Thymus (tissue), 11 donors: ENCODE measurements at regions not wholly inside any gene's neighbourhood (a gene's known extent, or its start where the extent isn't known, plus 50 kb on each side); places are given as distances from the start of the nearest gene placed in this dataset.

Source experiments
- DNase-seq, 9 donors: peaks; one replicate each; pipeline ENCODE4 v3.0.0-alpha.2; 2013; ENCODE audit warnings: low spot score in 9 of 9, low read depth in 6 of 9, missing footprints in 1 of 9
- H3K27ac ChIP-seq, 2 donors: one replicate each; pipeline ENCODE4 v1.5.1; 2013; ENCODE audit warnings: control low read depth in 1 of 2, low read depth in 1 of 2, low read length in 1 of 2, mild to moderate bottlenecking in 1 of 2, moderate library complexity in 1 of 2
- H3K27me3 ChIP-seq, 2 donors: one replicate each; pipeline ENCODE4 v1.5.1; 2013; ENCODE audit warnings: low read length in 1 of 2; ENCODE audit not compliant: control insufficient read depth in 2 of 2, insufficient read depth in 1 of 2
- H3K36me3 ChIP-seq, 2 donors: one replicate each; pipeline ENCODE4 v1.5.1; 2013; ENCODE audit warnings: low read length in 1 of 2, mild to moderate bottlenecking in 1 of 2, moderate library complexity in 1 of 2; ENCODE audit not compliant: control insufficient read depth in 2 of 2, insufficient read depth in 2 of 2
- H3K4me1 ChIP-seq, 2 donors: one replicate each; pipeline ENCODE4 v1.5.1; 2013; ENCODE audit warnings: low read length in 2 of 2; ENCODE audit not compliant: control insufficient read depth in 2 of 2, insufficient read depth in 2 of 2
- H3K4me3 ChIP-seq, 2 donors: one replicate each; pipeline ENCODE4 v1.5.1; 2013; ENCODE audit warnings: low read length in 2 of 2, control low read depth in 1 of 2, mild to moderate bottlenecking in 1 of 2
- H3K9me3 ChIP-seq, 2 donors: one replicate each; pipeline ENCODE4 v1.5.1; 2013; ENCODE audit warnings: low read length in 1 of 2, mild to moderate bottlenecking in 1 of 2; ENCODE audit not compliant: control insufficient read depth in 2 of 2, insufficient read depth in 1 of 2
- WGBS: extraction: QIAGEN DNeasy Blood & Tissue Kit; methylation state at CpG from one replicate; pipeline ENCODE4 v1.1.7; 2013; 5-methylcytosine and 5-hydroxymethylcytosine counted together
- donor health status: healthy.

DNA sequence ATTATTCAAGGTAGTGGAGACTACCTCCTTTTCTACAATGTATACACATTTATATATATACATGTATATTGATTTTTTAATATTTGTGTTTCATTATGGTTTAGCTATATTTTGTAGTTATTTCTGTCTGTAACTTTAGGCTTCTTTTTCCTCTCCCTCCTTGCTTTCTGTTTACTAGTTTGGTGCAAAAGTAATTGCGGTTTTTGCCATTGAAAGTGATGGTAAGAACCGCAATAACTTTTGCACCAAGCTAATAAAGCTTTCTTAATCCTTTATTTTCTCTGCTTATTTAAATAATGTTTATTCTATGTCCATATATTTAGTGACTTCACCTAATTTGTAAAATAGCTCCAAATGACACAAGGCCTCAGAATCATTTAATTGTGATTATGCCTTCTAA lies 195.3 kb upstream of the PLSCR5 start:
- DNase-seq, result no peak
- 92% methylated on average over 2 of the region's 2 CpGs for WGBS
- H3K27ac ChIP-seq, result no peak overlapping the region
- H3K4me1 ChIP-seq, result no peaks in the 10 kb centered on the region
- no peak overlapping the region for H3K4me3 ChIP-seq
- no peaks in the 10 kb centered on the region for H3K36me3 ChIP-seq
- no peaks in the 10 kb centered on the region for H3K9me3 ChIP-seq
- H3K27me3 ChIP-seq, result no peaks in the 10 kb centered on the region

DNA sequence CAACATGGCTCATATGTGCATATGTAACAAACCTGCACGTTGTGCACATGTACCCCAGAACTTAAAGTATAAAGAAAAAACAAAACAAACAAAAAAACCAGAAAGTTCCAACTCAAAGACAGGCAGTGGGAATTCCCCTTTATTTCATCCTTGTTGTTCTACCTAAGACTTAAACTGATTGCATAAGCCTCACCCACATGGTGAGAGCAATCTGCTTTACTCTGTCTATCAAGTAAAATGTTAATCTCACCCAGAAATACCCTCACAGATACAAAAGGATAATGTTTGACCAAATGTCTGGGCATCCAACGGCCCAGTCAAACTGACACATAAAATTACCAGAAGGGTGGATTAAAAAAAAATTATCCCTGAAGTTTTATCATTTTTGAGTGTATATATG lies 190.9 kb upstream of the PLSCR5 start:
- WGBS, result 77% methylated on average over 2 of the region's 2 CpGs
- H3K9me3 ChIP-seq, result no peaks in the 10 kb centered on the region
- H3K36me3 ChIP-seq, result no peaks in the 10 kb centered on the region
- H3K4me1 ChIP-seq, result no peaks in the 10 kb centered on the region
- DNase-seq, result no peak
- no peak overlapping the region for H3K27ac ChIP-seq
- H3K27me3 ChIP-seq, result no peaks in the 10 kb centered on the region
- no peak overlapping the region for H3K4me3 ChIP-seq

GRCh38 chr3:146783446-146783845 lies 178.3 kb upstream of the PLSCR5 start:
- no peak for DNase-seq
- no peaks in the 10 kb centered on the region for H3K9me3 ChIP-seq
- no peaks in the 10 kb centered on the region for H3K4me1 ChIP-seq
- WGBS, result 83% methylated on average over 2 of the region's 2 CpGs
- H3K4me3 ChIP-seq, result no peak overlapping the region
- H3K36me3 ChIP-seq, result no peaks in the 10 kb centered on the region
- H3K27me3 ChIP-seq, result no peaks in the 10 kb centered on the region
- no peak overlapping the region for H3K27ac ChIP-seq

GRCh38 chr3:146781606-146782005 lies 176.5 kb upstream of the PLSCR5 start:
- Histone ChIP-seq H3K4me3 (no peak overlapping the region), H3K27me3 (no peaks in the 10 kb centered on the region), H3K9me3 (no peaks in the 10 kb centered on the region), H3K36me3 (no peaks in the 10 kb centered on the region), H3K4me1 (no peaks in the 10 kb centered on the region), H3K27ac (no peak overlapping the region)
- DNase-seq, result no peak
- 81% methylated on average over 2 of the region's 2 CpGs for WGBS

DNA sequence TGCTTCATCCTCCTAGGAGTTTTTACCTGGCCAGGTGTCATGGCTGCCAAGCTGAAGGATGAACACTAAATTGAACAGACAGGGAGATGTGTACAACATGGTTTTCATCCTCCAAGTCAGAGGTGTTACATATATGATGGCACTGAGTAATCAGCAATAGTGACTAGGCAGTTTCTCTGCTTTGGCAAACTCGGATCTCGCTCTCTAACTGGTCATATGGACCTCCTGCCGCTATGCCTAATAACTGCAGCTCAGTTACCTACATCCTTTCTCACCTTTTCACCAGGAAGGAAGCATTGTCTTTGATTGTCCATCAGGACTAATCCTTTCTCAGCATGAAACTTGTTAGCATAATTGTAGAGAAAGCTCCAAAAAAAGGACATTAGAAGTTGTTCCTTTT lies 175.9 kb upstream of the PLSCR5 start:
- 48% methylated on average over 3 of the region's 3 CpGs for WGBS
- Histone ChIP-seq H3K27ac (no peak overlapping the region), H3K4me3 (no peak overlapping the region), H3K36me3 (no peaks in the 10 kb centered on the region), H3K27me3 (no peaks in the 10 kb centered on the region), H3K4me1 (no peaks in the 10 kb centered on the region), H3K9me3 (no peaks in the 10 kb centered on the region)
- DNase-seq, result no peak

- no peaks in the 10 kb centered on the region for H3K27me3 ChIP-seq
- no peaks in the 10 kb centered on the region for H3K4me1 ChIP-seq
- H3K4me3 ChIP-seq, result no peak overlapping the region
- H3K27ac ChIP-seq, result no peak overlapping the region
- no peak for DNase-seq
- no peaks in the 10 kb centered on the region for H3K9me3 ChIP-seq
- 85% methylated on average over 2 of the region's 2 CpGs for WGBS
- H3K36me3 ChIP-seq, result no peaks in the 10 kb centered on the region
Observed at GRCh38 chr3:146780251-146780650, 175.1 kb upstream of the PLSCR5 start.

DNA sequence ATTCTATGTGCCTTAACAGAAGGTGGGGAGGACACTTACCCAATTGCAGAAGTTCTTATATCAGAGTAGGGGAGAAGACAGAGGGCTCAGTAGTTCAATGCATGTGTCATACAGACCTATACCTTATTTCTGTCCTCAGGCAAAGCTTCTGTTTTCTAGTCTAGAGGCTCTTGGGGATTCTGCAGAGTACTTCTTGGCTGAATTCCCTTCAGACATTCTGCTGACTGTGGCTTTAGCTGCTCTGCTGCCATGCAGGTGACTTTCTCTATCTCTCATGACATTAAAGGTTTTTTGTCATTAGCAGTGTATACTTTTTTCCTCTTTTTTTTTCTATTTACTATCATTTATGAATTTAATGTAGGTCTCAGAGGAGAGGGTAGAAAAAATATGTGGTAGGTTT lies 172.8 kb upstream of the PLSCR5 start:
- no peak for DNase-seq
- H3K27me3 ChIP-seq, result no peaks in the 10 kb centered on the region
- H3K27ac ChIP-seq, result no peak overlapping the region
- H3K36me3 ChIP-seq, result no peaks in the 10 kb centered on the region
- H3K4me1 ChIP-seq, result no peaks in the 10 kb centered on the region
- no peak overlapping the region for H3K4me3 ChIP-seq
- peaks cover 0 to 2% of the 10 kb centered on the region in 2 donors for H3K9me3 ChIP-seq

GRCh38 chr3:146772211-146772743 lies 167.1 kb upstream of the PLSCR5 start:
- 98% methylated on average over 34 of the region's 34 CpGs for WGBS
- no peak for DNase-seq

GRCh38 chr3:146770881-146771280 lies 165.7 kb upstream of the PLSCR5 start:
- H3K36me3 ChIP-seq, result no peaks in the 10 kb centered on the region
- WGBS, result 80% methylated on average over 1 of the region's 1 CpG
- no peak overlapping the region for H3K27ac ChIP-seq
- H3K4me3 ChIP-seq, result no peak overlapping the region
- H3K27me3 ChIP-seq, result no peaks in the 10 kb centered on the region
- no peaks in the 10 kb centered on the region for H3K4me1 ChIP-seq
- peaks cover 0 to 8% of the 10 kb centered on the region in 2 donors for H3K9me3 ChIP-seq
- no peak for DNase-seq

More at GRCh38 chr3:146772211-146772743, 167.1 kb upstream of the PLSCR5 start:
- Histone ChIP-seq H3K4me1 (no peaks in the 10 kb centered on the region), H3K27ac (no peak overlapping the region), H3K4me3 (no peak overlapping the region), H3K36me3 (no peaks in the 10 kb centered on the region), H3K27me3 (no peaks in the 10 kb centered on the region), H3K9me3 (peaks cover 0 to 8% of the 10 kb centered on the region in 2 donors)

DNA sequence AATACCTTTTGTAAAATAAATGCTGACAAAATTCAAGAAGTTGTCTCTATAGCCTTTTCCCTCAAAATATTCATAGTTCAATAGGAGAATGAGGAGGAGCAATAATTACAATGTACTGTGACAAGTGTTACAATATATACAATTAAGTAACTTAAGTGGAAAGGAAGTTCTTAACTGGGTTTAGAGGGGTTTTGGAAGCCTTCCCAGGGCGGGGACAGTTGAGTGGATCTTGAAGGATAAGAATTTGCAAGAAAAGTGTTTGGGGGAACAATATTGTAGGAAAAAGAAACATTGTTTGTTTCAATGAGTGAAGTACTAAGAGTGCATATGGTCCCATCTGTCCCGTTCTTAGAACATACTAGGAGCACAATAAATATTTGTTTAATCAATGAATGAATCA lies 165.2 kb upstream of the PLSCR5 start:
- Histone ChIP-seq H3K4me3 (no peak overlapping the region), H3K9me3 (peaks cover 0 to 8% of the 10 kb centered on the region in 2 donors), H3K27me3 (no peaks in the 10 kb centered on the region), H3K4me1 (no peaks in the 10 kb centered on the region), H3K36me3 (no peaks in the 10 kb centered on the region), H3K27ac (no peak overlapping the region)
- WGBS, result 84% methylated on average over 2 of the region's 2 CpGs
- no peak for DNase-seq
